ENCODE measurements at regions not wholly inside any gene's neighbourhood (a gene's known extent, or its start where the extent isn't known, plus 50 kb on each side); places are given as distances from the start of the nearest gene placed in this dataset.

DNA sequence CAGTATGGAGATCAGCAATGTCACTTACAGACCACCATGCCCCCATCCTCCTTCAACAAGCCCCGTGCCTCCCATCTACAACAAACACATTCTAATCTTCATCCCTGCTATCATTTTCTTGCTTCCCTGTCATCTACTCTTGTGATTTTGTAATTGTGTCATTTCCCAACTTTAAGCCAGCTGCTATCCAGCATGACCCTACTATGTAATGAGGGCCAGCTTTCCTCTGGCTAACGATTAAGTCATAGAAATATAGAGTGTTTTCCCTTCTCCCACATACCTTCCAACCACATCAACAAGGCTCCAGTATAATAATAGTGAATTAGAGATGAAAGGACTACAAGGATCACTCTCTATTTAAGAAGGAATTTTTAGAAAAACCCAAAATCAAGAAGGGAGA is 607.0 kb downstream of the TENT5A start:
- H3K9me3 Mint-ChIP-seq (ENCODE audit: unreplicated experiment) = no peaks in the 10 kb centered on the region

DNA sequence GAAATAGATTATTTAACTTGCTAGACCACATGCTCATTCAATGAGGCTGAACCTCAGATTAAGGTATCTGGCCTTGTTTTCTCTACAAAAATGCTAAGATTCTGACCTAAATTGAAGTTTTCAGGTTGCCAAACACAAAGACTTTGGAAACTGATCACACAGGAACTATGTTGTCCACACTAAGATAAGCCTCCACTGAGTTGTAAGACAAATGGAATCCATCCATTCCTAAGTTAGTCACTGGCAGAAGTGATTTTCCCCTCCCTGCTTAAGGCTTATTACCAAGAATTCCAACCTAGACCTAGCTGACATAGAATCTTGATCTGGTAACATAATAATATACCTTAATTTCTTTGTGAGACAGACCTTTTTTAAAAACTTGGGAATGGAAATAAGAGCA is 608.1 kb downstream of the TENT5A start:
- no peaks in the 10 kb centered on the region for H3K36me3 Mint-ChIP-seq (ENCODE audit: unreplicated experiment)
- TF ChIP-seq, protein P1, sequence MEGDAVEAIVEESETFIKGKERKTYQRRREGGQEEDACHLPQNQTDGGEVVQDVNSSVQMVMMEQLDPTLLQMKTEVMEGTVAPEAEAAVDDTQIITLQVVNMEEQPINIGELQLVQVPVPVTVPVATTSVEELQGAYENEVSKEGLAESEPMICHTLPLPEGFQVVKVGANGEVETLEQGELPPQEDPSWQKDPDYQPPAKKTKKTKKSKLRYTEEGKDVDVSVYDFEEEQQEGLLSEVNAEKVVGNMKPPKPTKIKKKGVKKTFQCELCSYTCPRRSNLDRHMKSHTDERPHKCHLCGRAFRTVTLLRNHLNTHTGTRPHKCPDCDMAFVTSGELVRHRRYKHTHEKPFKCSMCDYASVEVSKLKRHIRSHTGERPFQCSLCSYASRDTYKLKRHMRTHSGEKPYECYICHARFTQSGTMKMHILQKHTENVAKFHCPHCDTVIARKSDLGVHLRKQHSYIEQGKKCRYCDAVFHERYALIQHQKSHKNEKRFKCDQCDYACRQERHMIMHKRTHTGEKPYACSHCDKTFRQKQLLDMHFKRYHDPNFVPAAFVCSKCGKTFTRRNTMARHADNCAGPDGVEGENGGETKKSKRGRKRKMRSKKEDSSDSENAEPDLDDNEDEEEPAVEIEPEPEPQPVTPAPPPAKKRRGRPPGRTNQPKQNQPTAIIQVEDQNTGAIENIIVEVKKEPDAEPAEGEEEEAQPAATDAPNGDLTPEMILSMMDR (IDR thresholded peaks at IDR 0.05; ENCODE audit: partially characterized antibody, unreplicated experiment) = no peak
- peaks cover 1% of the 10 kb centered on the region for H3K4me1 Mint-ChIP-seq (ENCODE audit: low read depth, unreplicated experiment)
- H3K27me3 Mint-ChIP-seq (ENCODE audit: unreplicated experiment) = no peaks in the 10 kb centered on the region
- no peaks in the 10 kb centered on the region for H3K9me3 Mint-ChIP-seq (ENCODE audit: unreplicated experiment)
- H3K27ac Mint-ChIP-seq (ENCODE audit: unreplicated experiment) = no peak overlapping the region
- H3K4me3 Mint-ChIP-seq (ENCODE audit: unreplicated experiment) = no peak overlapping the region
- DNase-seq = no peak

More for the DNA sequence above, 607.0 kb downstream of the TENT5A start:
- Mint-ChIP-seq H3K36me3 (ENCODE audit: unreplicated experiment) (no peaks in the 10 kb centered on the region), H3K4me3 (ENCODE audit: unreplicated experiment) (no peak overlapping the region), H3K27me3 (ENCODE audit: unreplicated experiment) (no peaks in the 10 kb centered on the region), H3K27ac (ENCODE audit: unreplicated experiment) (no peak overlapping the region), H3K4me1 (ENCODE audit: low read depth, unreplicated experiment) (peaks cover 1% of the 10 kb centered on the region)
- TF ChIP-seq, protein P1 (IDR thresholded peaks at IDR 0.05; ENCODE audit: partially characterized antibody, unreplicated experiment) = no peak
- DNase-seq = no peak

DNA sequence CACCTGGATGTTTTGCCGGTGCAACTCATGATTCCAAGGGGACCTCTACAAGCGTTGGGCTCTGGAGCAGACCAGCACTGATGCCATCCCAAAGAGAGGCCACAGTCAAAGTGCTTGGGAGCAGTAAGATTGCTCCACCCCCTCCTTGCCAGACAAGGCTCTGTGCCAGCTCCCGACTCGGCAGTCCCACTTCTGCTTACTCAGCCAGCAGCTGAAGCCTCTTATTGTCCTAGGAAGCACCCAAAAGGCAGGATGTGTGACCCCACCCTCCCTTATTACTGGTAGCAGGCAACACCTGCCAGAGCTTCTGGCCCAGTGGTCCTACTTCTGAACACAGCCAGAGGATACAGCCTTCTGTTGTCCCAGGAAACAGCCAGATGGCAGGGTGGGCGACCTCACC is 614.2 kb downstream of the TENT5A start:
- Mint-ChIP-seq H3K9me3 (ENCODE audit: unreplicated experiment) (no peaks in the 10 kb centered on the region), H3K27ac (ENCODE audit: unreplicated experiment) (no peak overlapping the region)

DNA sequence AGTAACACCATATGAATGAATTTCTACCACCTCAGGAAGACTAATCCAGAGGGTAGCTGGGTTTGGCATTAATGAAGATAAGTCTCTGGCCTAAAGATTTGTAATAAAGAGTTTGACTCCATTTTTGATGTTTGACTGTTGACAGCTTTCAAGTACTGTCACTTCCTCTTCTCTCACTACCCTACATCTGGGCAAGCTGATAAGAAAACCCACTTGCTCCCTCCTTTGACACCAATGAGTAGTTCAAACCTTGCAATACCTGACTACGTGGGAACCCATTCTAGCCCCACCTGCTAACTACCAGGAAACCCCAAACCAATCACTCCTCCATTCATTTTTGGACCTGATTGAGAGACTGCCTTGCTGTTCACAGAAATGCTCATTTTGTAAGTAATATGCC is 621.5 kb downstream of the TENT5A start:
- TF ChIP-seq, protein P1 (IDR thresholded peaks at IDR 0.05; ENCODE audit: partially characterized antibody, unreplicated experiment) = no peak
- H3K4me1 Mint-ChIP-seq (ENCODE audit: low read depth, unreplicated experiment) = no peaks in the 10 kb centered on the region
- no peaks in the 10 kb centered on the region for H3K27me3 Mint-ChIP-seq (ENCODE audit: unreplicated experiment)
- H3K4me3 Mint-ChIP-seq (ENCODE audit: unreplicated experiment) = no peak overlapping the region
- no peaks in the 10 kb centered on the region for H3K36me3 Mint-ChIP-seq (ENCODE audit: unreplicated experiment)
- no peaks in the 10 kb centered on the region for H3K9me3 Mint-ChIP-seq (ENCODE audit: unreplicated experiment)
- H3K27ac Mint-ChIP-seq (ENCODE audit: unreplicated experiment) = no peak overlapping the region
- no peak for DNase-seq

More for the DNA sequence above, 614.2 kb downstream of the TENT5A start:
- TF ChIP-seq, protein P1 (IDR thresholded peaks at IDR 0.05; ENCODE audit: partially characterized antibody, unreplicated experiment) = no peak
- DNase-seq = no peak
- Mint-ChIP-seq H3K36me3 (ENCODE audit: unreplicated experiment) (peaks cover 5% of the 10 kb centered on the region), H3K4me1 (ENCODE audit: low read depth, unreplicated experiment) (no peaks in the 10 kb centered on the region), H3K27me3 (ENCODE audit: unreplicated experiment) (no peaks in the 10 kb centered on the region), H3K4me3 (ENCODE audit: unreplicated experiment) (no peak overlapping the region)

DNA sequence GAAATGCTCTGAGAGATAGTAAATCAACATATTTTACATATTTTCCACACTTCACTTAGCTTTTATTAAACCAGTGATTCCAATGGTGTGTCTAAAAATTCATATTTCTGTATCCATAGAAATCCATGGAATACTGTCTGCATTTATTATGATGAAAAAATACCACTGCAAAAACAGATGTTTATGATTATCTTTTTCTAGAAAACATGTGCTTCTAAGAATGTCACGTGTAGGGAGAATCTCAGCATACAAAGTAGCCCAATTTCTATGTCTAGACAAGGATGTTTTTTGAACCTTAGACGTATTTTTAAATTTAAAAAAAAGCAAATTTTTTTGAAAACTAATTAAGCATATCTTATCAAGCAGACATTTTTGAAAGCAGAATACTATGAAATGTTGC is 622.4 kb downstream of the TENT5A start:
- TF ChIP-seq, protein P1 (IDR thresholded peaks at IDR 0.05; ENCODE audit: partially characterized antibody, unreplicated experiment) = no peak
- Mint-ChIP-seq H3K27me3 (ENCODE audit: unreplicated experiment) (no peaks in the 10 kb centered on the region), H3K27ac (ENCODE audit: unreplicated experiment) (no peak overlapping the region), H3K36me3 (ENCODE audit: unreplicated experiment) (no peaks in the 10 kb centered on the region), H3K4me1 (ENCODE audit: low read depth, unreplicated experiment) (no peaks in the 10 kb centered on the region), H3K9me3 (ENCODE audit: unreplicated experiment) (no peaks in the 10 kb centered on the region), H3K4me3 (ENCODE audit: unreplicated experiment) (no peak overlapping the region)
- no peak for DNase-seq

Data from glutamatergic neuron (in vitro differentiated cells).